GM19025 (cell line): ENCODE measurements at regions not wholly inside any gene's neighbourhood (a gene's known extent, or its start where the extent isn't known, plus 50 kb on each side); places are given as distances from the start of the nearest gene placed in this dataset.
"Not testable (repeated sequence)": the region's sequence is repeated elsewhere in the genome, so short reads cannot be mapped to it uniquely, and the experiment has no call there.

Experiments used
- ATAC-seq: cut with Tn5 transposase; IDR thresholded peaks from one replicate; pipeline ENCODE4 v1.9.1; 2021; ENCODE audit warnings: mild to moderate bottlenecking, low read depth, moderate library complexity; ENCODE audit not compliant: unreplicated experiment

DNA sequence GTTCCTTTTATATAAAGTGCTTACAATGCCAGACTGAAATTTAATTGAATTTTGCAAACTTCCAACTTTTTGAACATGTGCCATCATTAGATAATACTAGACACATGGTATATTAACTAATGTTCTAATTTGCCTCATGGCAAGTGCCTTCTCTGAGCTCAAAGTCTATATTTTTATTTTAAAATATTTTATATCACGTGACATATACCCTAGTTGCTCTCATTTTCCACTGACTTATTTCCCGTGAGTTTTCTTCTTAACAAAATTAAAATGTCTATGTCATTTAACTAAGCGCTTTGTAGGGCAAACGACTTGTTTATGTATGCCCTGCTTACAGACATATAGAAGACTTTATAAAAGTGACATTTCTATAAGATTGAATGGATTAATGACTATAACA, 509.6 kb upstream of the SYT4 start:
- ATAC-seq: no peak

GRCh38 chr18:43787721-43788120, 510.4 kb upstream of the SYT4 start:
- ATAC-seq: not testable (repeated sequence)

DNA sequence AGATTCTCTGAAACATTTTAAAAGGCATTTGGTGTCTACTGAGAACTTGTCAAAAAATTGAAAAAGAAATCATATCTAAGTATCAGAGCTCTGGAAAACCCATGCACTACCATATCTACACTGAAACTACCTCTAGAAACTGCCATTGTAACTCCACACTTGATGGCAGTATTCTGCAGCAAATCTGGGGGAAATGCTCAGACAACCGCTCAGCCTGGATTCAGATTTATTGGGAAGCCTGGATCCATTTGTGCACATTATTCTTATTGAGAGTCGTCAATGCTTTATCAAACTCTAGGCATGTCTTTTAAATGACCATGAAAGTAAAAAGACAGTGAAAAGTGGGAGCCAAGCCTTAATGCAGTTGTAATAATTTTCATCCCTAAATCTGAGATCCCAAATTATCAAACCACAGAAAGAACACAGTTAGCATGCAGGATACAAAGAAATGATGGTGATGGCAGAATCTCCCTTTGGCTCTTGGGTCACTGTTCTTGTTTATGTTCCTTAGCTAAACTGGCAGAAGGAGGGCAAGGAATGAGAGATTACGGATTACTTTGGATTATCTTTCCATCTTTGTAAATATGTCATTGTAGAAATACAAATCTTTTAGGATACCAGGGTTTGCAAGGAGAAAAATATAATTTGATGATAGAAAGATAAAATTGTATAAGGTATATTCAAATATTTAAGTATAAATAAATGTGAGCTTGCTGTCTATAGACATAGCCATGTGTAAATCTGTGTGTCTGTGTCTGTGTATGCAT, 512.1 kb upstream of the SYT4 start:
- no peak for ATAC-seq

DNA sequence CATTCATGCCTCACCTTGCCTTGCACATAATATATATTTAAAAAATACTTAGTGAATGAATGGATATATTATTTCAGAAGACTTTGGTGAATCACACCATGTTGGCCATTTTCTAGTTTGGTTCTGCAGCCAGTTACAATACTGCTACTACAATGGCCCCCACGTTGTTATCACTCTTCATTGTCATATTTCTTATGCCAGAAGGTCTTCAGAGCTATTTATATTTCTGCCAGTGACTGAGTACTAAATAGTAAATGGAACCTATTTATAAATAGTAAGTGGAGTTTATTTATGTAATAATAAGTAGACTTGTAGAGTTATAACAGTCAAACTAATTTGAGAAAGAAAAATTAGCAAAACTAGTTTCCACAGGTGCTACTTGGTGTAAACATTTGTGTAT, 516.6 kb upstream of the SYT4 start:
- no peak for ATAC-seq

GRCh38 chr18:43794363-43794762, 517.1 kb upstream of the SYT4 start:
- no peak for ATAC-seq

DNA sequence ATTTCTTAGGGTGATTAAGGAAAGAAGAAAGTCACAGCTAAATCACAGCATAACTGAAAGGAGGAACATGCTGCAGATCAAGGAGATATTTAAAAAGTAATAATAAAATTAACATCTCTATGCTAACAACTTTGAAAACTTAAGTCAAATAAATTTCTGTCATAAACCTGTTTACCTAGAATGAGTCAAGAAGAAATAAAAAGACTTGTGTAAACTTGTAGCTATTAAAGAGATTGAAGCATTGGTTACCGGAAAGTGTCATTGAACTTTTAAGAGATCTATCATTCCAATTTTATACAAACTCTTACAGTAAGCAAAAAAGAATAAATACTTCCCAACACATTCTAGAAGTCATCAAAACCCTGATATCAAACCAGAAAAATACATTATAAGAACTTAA, 520.1 kb upstream of the SYT4 start:
- no peak for ATAC-seq

DNA sequence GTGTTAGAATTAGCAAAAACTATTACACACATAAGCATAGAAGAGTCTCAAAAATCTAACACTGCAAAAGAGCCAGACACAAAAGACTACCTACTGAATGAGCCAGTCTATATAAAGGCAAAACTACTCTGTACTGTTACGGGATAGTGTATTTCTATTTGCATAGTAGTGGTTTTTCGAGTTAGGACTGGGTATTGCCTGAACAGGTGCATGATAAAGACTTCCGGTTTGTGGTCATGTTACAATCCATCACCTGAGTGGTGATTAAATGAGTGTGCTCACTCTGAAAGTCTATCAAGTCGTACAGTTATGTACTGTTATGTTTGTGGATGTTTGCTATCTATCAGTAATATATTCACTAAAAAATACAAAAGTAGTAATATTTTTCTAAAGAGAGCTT, 523.3 kb upstream of the SYT4 start:
- no peak for ATAC-seq

- no peak for ATAC-seq
Observed at GRCh38 chr18:43805646-43806194, 528.4 kb upstream of the SYT4 start.

- ATAC-seq: no peak
Observed at GRCh38 chr18:43812627-43813026, 535.3 kb upstream of the SYT4 start.

DNA sequence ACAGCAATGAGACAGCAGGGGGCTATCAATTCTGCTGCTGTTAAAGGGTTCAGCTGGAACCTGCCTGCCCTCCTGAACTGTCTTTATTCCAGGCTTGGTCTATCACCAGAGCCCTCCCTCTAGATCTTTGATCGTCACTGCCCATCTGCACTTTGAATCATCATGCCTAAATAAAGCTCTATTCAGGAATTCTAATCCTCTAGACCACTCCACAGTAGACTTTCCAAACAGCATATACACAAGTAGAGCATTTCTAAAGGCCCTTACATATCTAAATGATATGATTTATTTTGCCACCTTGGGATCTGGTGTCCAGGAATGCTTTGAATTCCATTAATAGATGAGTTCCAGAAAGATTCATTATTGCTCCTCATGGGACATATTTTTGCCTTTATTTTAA, 542.1 kb upstream of the SYT4 start:
- ATAC-seq: no peak

- ATAC-seq: no peak
Observed at GRCh38 chr18:43819873-43820272, 542.6 kb upstream of the SYT4 start.

DNA sequence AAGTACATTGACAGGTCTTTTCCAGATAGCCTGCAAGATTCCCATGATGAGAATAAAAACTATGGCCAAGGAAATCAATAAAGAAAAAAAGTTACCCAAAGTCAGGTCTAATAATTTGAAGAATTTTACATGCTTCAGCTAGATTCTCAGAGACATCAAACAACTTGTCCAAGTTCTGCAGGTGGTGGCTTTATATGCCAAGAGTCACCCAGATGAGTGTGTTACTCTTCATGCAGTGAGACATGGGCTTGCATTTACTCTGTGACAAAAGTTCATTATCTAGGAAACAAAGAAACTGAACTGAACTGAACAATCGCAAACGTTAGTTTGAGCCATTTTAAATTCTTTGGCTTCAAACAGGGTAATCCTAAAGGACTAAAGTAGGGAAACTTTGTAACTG, 548.5 kb upstream of the SYT4 start:
- no peak for ATAC-seq

GRCh38 chr18:43826215-43826614, 548.9 kb upstream of the SYT4 start:
- no peak for ATAC-seq

DNA sequence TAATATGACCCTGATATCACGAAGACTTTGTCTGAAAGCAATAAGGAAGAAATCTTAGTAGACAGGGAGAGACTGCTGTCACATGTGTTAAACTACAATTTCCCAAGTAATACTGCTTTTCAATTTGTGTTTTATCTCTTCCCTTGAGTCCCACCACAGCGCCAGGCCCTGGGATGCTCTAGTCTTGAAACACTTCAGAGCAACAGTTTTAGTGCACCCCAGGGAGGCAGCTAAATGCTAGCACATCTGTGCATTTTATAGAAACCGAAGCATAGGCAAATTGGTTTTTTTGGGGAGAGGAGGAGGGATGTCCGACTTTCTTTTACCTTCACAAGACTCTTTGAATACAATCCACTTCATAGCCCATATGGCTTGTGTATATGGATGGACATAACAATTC, 550.0 kb upstream of the SYT4 start:
- no peak for ATAC-seq

DNA sequence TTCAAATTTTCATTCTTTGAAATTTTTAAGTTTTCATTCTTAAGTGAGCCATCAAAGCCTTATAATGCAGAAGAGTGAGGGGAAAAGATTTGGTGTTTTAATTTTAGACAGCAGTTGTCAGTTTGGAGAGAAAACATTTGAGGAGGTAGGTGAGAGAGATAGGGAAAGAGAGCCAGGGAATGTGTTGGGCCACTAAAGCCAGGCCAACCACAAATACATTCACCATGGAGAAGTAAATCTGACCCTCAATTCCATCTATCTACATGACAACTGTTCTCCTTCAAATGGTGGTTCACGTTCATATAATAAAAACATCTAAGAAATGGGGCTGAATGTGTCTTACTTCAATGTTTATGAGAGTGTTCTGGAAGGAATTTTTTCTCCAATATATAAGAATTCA, 553.0 kb upstream of the SYT4 start:
- ATAC-seq: no peak

DNA sequence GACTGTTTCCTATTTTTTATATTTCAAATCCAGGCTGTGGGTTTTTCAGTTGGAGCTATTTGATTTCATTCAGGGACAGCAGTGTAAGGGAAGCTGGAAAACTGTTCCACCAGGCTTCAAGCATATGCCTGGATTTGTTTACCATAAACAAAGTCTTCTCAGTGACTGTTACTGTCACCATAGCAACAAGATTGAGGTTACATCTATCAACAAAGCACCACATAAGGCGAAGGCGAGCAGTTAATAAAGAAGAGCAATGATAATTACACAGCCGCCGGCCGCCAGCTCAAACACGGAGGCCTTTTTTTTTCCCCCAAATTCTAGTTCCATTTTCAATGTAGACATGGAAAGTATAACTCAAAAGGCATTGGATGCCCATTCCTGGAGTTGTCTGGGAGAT, 553.7 kb upstream of the SYT4 start:
- ATAC-seq: no peak

DNA sequence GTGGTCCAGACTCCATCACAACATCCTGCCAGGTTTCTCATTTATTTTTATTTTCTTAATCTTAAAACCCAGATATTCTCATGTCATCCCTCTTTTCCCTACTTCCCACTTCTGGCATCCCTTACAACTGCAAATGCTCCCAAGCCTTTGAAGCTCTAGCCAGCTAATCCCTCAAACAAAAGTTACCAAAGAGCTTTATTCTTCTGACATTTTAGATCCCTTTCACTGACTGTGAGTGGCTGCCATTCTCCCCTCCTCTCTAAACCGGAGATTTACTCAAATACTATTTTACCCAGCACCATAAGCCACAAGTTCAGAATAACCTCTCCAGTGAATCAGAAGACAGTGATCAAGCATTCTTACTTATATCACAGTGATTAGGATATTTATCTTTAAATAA, 569.0 kb upstream of the SYT4 start:
- no peak for ATAC-seq

DNA sequence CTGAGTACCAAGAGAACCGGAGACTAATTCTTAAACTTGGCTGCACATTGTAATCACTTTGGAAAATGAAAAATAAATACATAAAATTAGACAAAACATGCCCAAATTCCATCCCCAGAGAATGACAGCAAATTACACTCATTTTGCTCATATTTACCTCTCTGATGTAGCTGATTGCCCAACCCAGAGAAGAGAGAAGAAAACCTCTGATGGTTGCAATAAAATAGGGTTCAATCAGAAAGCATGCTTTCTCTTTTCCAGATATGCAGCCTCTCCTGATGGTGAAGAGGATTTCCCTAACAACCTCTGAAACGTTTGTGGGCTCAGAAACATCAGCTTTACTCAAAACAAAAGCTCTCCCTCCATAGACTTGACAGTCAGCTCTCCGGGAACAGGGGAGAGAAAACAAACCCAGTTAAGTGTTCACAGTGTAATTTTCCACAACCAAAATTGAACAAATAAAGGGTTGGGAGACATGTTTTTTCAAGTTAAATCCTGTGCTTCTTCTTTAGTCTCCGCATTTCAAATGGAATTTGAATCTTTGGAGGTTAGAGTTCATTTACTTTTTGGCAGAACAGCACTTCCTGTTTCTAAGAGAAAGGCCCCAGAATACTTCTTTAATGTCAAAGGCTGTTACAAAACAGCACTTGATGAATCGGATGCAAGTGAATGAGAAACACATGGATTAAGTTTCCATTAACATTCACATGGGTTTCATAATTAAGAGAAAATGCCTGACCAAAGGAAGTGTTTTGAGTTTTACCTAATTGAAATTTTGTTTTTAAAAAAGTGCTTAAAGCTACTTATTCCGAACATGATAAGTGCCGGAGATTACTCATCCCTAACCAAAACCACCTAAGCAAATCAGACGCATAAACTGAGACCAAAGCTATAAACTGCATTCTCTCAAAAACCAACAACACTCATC, 570.1 kb upstream of the SYT4 start:
- no peak for ATAC-seq

DNA sequence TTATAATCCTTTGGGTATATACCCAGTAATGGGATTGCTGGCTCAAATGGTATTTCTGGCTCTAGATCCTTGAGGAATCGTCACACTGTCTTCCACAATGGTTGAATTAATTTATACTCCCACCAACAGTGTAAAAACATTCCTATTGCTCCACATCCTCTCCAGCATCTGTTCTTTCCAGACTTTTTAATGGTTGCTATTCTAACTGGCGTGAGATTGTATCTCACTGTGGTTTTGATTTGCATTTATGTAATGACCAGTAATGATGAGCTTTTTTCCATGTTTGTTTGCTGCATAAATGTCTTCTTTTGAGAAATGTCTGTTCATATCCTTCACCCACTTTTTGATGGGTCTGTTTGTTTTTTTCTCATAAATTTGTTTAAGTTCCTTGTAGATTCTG, 572.5 kb upstream of the SYT4 start:
- not testable (repeated sequence) for ATAC-seq

DNA sequence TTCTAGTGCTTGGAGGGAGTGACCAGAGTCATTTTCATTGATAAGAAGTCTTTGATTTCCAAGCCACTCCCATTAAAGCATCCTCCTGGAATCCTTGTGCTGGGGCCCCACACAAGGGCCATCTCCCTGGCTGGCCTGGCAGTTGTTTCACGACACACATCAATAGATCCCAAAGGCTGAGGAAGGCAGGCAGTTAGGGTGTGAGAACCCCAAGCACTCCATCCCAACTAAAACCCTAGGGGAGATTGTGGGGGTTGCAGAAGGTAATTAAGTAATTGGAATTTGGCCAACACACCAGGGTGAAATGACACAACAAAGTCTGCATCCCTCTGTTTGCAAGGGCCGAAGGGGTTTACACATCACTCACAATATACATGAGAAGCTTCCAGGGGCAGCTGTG, 578.1 kb upstream of the SYT4 start:
- no peak for ATAC-seq

DNA sequence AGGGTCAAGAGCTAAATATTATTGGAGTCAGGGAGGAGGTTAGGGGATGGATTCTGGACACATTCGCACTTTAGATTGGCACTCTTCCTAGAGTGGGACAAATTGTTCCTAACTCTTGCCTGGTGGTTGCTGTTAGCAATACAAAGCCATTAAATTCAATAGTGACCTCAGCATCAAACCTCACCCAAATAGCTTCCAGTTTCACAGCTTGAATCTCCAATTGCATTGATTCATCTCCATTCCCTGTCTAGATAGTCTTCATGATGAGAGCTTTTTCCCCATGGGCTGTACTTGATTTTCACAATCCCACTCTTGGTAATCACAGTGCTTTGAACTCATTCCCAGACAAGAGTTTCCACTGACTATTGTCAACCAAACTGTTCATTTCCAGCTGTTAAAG, 585.9 kb upstream of the SYT4 start:
- no peak for ATAC-seq

DNA sequence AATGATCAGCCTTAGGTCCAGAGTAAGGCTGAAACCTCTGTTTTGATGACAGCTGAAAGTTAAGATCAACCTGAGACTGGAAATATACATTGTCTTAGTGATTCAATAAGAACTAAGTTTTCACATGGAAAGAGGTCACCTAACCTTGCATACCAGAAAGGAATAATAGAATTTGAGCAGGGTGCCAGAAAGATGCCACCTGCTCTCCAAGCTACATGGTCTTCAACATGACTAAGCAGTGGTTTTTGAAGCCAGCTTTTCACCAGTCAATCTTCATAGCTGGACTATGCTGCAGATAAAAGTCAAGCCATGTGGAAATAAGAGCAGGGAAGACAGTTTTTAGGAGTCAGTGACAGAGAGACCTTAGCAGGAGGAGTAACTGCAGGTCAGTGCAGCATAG, 589.4 kb upstream of the SYT4 start:
- no peak for ATAC-seq
